ENCODE measurements at regions not wholly inside any gene's neighbourhood (a gene's known extent, or its start where the extent isn't known, plus 50 kb on each side); places are given as distances from the start of the nearest gene placed in this dataset.
A peak's percentile ranks its signal among the peaks of the same experiment; 100 is the strongest.

- TF ChIP-seq CTCF (IDR thresholded peaks at IDR 0.05; ENCODE audit: low read length) (peak; percentile 31; the same call in 1 of the 2 replicates), EZH2 (IDR thresholded peaks at IDR 0.05; ENCODE audit: borderline replicate concordance, low read length) (no peak)
Measured at GRCh38 chrY:15579245-15579644, 1054.9 kb downstream of the NLGN4Y start.

Measured in OCI-LY1 (cell line).